NCI-H187 (cell line): ENCODE measurements at regions not wholly inside any gene's neighbourhood (a gene's known extent, or its start where the extent isn't known, plus 50 kb on each side); places are given as distances from the start of the nearest gene placed in this dataset.
"Not testable (repeated sequence)": the region's sequence is repeated elsewhere in the genome, so short reads cannot be mapped to it uniquely, and the experiment has no call there.

Source experiments
- DNase-seq, 2 experiments: peaks; one replicate each; lab custom pipeline; 2025; lab: John Stamatoyannopoulos, UW

DNA sequence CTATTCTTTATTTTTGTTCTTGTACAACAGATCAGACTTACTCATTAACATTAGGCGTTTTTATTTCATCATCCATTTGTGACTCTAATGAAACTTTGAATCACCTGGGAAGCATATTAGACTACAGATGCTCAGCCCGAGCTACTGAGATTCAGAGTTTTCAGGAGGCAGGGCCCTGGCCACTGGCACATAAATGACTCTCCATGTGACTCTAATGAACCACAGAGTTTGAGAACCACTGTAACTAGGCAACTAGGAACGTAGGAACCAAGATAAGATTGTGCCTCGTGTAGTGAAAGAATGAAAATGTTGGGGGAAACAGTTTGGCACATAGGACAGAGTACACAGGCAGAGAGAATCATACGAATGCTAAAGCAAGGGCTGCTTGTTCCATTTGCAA is 405.9 kb upstream of the BTBD3 start:
- DNase-seq = peak in 1 of 2 experiments; percentile 31

DNA sequence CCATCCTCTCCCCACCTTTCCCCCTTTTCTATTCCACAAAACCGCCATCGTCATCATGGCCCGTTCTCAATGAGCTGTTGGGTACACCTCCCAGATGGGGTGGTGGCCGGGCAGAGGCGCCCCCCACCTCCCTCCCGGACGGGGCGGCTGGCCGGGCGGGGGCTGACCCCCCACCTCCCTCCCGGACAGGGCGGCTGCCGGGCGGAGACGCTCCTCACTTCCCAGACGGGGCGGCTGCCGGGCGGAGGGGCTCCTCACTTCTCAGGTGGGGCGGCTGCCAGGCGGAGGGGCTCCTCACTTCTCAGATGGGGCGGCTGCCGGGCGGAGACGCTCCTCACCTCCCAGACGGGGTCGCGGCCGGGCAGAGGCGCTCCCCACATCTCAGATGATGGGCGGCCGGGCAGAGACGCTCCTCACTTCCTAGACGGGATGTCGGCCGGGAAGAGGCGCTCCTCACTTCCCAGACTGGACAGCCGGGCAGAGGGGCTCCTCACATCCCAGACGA is 404.4 kb upstream of the BTBD3 start:
- DNase-seq = not testable (repeated sequence)

DNA sequence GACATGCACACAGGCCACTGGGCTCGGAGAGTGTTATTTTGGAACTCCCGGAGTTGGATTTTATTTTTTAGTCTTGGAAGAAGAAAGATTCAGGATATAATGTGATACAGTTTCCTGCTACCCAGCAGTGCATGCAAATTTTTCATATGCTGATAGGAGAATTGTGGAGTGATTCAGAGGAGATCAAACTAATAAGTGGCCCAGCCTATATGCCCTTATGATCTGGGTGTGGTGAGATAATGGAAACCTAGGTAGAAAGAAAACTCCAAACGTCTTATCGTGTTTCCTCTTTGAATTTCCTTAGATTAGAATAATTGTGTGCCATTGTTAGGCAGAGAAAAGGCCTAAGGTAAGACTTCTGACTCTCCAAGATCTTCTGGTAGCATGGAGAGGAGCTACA is 401.2 kb upstream of the BTBD3 start:
- DNase-seq = no peak

DNA sequence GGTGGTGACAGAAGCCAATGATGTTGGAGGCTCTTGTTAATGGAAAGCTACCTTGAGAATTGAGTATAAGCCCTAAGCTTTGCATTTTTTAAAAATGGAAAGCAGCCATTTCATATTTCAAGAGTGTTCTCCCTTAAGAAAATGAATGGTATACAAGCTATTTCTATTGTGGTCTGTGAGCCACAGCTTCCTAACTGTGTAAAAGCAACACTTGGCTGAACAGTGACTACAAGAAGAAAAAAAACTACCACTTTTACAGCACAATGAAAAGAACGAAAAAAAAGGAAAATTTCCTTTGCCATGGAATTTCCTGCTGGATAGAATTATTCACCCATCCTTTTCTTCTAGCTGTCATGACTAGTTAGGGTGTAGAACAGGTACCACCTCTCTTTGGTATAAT is 397.1 kb upstream of the BTBD3 start:
- DNase-seq = no peak

DNA sequence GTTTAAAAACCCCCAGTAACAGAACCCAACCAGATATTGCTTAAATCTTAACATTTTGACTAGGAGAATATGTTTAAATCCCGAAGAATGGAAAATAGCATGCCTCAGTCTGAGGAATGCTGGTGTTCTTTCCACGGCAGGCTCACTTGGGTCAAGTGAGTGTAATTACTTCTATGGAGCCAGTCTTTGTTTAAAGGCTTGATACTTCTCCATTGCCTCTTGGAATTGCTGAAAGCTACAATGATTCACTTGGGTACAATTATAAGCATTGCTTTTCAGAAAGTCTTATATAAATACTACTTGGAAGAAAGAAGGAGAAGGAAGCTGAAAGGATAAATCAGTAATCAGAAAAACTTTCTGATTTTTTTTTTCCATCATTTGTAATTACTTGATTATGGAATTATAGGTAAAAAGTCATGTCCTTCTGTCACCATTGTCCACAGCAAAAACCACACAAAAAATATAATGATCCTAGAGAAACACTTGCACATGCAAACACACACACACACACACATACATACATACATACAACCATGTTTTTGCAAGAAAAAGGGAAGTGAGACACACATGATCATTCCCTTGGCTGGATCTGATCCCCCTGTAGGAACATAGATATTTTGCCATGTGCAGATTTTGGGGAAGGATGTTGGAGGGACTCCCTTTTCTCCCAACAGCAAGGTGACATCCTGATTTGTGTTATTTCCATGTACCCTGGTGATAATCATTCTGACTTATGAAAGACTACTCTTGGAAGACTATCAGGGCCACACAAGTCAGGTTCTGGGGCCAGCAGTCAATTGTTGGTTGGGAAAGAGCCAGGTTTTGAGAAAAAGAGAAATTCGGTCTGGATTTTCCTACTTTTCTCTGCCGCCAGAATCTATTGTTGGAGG is 396.0 kb upstream of the BTBD3 start:
- no peak for DNase-seq

DNA sequence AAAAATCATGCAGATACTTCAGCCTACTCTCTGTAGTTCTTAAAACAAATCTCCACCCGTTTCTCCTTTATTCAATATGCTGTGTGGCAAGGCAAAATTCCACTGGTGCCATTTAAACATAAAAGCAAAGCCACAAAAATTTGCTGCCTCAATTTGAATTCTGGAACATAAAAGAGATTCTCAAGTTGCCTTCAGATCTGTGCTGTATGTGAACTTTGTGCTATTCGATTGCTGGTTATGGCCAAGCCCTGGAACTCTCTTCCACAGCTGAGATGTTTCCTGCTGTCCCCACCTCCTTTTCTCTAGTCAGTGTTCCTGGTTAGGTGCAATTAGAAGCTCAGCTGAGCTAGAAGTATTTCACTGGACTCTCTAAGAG is 395.3 kb upstream of the BTBD3 start:
- no peak for DNase-seq

DNA sequence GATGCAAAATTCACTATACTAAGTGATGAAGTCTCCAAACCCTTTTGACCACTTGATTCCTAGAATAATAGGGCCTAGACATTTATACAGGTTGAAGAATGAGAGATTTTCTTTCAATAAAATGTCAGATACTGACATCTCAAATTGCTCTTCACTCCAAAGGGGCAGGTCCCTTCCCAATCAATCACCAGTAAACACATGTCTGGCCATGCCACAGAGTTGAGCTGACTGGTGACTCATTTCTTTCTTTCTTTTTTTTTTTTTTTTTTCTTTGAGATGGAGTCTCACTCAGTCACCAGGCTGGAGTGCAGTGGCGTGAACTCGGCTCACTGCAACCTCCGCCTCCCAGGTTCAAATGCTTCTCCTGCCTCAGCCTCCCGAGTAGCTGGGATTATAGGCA is 388.6 kb upstream of the BTBD3 start:
- DNase-seq = no peak

DNA sequence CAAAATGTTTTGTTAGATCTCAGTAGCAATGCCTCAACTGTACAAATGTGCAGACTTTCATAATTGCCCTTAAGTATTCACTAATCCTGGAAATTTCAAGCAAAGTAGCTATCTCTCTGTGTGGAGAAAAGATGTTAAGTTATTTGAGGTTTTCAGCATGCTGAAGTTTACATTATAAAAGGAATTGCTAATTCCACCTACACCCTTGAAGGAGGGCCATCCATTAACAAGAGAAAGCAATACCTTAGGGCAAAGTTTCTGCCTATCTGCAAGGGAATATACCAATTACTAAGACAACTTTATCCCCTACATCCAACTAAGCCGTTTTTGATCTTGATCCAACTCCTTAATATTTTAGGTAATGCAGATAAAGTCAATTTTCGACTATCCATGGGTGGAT is 380.7 kb upstream of the BTBD3 start:
- DNase-seq = no peak

DNA sequence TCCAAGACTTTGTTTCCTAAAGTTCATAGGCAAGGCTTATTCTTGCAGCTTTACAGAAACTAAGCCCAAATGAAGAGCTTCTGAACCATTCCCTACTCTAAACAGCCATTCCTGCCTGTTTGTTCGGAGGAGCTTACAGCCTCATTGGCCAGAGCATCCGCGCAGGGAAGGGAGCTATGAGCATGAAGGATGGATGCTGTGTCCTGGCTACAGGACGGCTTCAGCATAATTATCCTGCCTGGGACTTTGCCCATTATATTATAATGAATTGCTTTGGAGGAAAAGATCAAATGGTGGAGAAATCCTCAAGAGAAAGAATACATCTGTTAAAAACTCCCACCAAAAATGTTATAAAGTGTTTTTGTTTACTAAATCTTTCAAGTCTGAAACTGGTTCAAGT is 378.2 kb upstream of the BTBD3 start:
- no peak for DNase-seq

DNA sequence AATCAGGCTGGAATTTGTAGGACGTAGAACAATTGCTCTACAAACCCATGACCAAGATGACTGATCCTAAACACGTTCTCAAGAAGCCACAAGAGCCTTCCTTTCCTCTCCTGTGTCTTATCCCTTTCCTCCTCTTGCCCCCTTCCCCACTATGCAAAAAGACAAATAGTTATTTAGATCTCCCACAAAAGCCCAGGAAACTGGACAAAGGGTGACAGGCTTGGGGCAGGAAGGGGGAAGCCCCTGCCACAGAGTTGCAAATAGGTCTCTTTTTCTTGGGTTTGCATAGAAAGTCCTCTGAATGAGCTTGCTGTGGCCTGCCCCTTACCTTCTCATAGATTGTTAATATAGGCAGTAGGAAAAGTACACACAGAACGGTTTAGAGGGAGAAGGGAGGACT is 377.1 kb upstream of the BTBD3 start:
- DNase-seq = no peak

DNA sequence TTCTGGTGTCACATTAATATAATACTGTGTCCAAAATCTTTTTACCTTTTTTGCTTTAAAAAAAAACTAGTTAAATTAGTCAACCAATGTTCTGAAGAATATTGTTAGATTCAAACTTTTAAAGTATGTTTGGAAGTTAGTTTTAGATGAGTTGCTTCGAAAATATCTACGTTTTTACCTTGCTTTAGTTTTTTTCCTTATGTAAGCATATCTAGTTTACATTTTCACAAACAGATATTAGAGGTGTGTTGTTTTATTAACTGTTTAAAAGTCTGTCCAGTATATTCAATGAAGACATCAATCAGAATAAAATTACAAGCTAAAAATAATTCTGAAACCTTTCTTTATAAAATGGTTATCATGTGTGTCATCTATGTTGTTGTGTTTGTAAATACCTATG is 375.0 kb upstream of the BTBD3 start:
- no peak for DNase-seq

DNA sequence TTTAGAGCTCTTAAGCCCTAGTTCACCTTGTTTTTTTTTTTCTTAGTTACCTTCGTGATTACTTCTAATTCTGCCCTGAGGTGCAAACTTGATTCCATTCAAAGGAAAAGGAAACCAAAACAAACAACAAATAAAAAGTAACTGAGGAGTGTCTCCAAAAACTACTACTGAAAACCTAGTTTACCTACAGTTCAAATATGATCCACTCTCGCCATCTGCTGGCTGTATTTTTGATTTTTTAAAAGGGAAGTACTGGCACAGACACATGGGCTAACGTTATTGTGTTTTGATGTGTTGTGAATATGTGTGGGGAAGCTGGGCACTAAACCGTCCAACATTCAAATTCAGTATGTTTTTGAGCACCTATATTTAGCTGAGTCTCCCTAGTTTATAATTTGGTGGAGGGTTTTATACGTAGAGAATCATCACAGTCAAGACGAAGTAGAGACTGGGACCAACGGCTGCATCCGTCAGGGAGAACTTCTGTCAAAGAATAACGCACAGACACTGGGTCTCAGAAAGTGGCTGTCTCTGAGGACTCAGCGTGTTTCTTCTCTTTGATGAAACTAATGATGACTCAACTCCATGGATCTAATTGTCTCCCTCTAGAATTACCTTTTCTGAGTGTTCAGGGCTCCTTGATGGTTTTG is 373.5 kb upstream of the BTBD3 start:
- DNase-seq = peak; percentile 53 to 60

DNA sequence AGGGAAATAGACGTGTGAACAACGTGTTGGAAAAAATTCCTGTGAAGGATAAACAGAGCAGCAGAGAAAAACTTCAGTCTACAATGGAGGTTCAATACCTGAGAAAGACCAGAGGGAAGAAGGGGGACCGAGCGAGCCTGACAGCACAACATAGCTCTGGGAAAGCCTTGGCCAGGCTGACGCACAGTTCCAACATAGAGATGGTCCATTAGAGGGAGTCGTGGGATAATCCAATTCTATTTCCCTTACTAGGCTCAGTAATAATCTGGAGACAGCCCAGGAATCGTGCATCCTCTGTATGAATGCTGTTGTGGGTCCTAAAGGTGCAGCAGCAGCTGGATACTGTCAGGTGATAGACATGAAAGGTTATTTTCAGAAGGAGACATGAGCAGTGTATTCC is 370.8 kb upstream of the BTBD3 start:
- no peak for DNase-seq

DNA sequence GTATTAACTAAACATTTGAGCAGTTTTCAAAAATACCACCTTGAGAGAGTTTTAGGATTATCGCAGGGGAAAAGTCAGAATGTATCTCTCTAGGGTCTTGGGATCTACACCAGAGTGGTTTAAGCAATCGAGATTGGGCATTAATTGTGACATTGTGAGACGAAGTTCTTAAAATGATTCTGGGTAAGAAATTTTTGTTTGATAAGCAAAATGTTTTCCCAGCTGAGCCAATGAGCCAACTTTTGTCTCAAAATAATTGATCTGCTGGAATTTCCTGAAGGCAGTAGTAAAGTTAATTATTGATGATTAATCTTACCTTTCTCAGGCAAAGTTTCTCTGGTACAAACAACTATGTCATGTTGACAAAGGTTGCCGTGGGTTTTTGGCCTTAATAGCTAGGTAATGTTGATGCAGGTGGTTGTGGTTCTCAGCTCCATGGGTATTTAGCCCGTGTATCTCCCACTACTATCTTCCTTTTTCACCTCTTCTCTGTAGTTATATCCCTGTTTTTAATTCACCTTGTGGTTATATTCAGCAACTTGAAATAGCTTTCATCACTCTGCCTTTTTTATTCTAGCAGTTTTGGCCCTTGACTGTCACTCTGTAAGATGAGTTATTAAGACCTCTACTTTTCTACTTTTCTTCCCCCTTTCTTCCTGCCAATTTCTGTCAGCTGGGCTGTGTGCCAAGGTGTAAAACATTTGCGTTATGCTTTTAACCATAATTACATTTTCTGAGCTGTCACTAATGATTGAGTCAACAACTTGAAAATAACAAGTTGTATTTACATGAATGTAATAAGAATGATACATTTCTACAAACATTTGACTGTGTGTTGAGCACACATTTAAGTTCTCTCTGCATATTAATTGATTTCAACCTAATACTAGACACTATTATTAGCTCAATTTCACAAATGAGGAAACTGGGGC is 368.3 kb upstream of the BTBD3 start:
- DNase-seq = no peak

DNA sequence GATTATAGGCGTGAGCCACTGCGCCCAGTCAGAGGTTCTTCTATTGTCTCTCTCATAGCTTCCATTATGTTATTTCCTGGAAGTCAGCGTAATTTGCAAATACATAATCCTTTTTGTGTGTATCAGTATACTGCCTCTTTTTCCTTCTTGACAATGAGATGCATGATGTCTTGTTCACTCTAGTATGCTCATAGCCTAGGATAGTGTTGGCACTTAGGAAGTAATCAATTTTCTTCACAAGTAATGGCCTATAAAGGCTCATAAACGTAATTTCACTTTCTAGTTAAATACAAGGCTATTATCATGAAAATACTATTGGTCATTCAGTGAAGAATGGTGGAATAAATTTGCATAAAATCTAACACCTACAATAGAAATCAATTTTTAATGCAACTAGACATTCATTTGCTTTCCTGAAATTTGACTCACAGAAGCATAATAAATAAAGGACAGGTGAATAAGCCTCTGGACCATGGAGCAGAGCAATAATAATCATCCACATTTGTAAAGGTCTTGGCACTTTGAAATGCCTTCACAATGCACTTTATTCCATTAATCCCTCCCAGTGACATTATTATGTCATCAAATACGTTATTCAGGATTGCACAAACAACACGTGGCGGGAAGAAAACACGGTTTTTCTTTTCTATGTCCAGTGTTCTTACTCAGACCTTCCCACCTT is 366.9 kb upstream of the BTBD3 start:
- no peak for DNase-seq

DNA sequence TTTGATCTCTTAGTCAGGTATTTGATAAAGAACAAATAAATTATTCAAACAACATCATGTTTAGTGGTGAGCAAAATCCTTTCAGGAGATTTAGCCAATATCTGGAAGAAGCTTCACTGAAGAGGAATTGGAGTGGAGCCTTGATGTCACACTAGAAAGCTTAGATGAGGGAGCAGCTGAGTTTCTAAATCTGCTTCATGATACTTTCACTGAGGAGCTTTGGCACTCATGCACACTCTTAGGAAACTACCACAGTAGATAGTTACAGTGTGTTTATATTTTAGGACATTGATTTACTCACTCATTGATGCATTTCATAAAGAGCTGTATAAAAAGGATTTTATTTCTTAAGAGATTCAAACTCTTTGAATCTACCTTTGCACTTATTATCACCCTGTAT is 366.2 kb upstream of the BTBD3 start:
- DNase-seq = no peak

DNA sequence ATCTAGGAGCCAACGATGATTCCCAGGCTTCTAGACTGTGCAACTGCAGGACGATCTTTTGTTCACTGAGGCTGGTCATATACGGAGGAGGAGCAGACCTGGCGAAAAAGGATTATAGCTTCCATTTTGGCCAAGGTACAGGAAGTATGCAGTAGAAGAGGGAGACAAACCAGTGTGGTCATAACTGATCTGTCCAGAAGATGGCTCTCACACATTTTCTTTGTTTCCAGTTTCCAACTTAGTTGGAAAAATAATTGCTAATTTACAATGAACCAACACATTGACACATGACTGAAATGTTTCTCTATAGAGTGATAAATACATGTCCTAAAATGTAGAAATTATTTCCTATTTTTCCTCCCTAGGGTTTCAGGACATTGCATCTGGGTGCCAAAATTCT is 364.1 kb upstream of the BTBD3 start:
- no peak for DNase-seq

DNA sequence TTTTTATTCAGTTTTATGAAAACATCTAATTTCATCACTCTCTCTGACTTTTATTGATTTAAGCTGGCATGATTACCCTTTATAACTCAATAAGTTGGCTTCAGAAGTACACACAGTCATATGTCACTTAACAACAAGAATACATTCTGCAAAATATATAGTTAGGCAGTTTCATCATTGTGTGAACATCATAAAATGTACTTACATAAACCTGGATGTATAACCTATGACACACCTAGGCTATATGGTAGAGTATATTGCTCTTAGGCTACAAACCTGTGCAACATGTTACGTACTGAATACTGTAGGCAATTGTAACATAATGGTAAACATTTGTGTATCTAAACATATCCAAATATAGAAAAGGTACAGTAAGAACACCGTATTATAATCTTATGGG is 362.2 kb upstream of the BTBD3 start:
- DNase-seq = no peak

DNA sequence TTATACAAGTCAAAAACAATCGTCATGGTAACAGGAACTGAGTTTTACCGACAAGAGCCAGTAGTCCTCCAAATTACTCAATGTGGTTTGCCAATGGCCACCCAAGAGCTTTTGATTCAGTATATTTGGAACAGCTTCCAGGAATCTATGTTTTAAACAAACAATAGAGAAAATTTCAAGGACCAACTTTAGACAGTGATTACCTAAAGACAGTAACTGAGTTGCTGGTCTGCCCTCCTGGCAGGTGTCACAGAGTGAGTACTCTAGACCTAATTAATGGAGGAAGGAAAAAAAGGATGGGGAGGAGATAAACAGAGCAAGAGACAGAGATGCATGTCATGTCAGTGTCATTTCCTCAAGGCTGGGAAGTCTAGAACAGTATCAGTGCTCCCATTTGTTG is 361.3 kb upstream of the BTBD3 start:
- no peak for DNase-seq

DNA sequence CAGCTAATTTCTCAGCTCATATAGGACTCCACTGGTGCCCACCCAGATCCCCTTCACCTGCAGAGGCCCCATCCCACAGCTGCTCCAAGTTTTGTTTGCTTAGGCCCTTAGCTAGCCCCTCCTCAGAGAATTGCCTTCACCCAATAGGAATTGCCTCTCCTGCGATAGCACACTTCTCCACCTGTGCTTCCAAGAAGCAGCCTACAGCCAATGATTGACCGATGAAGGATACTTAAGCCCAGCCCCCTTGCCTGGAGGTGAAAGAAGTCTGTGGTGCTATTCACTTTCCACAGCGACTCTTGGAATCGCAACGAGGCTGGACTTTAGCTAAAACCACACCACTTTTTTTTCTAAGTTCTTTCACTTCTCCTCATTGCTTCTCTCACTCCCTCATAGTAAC is 353.2 kb upstream of the BTBD3 start:
- DNase-seq = no peak

DNA sequence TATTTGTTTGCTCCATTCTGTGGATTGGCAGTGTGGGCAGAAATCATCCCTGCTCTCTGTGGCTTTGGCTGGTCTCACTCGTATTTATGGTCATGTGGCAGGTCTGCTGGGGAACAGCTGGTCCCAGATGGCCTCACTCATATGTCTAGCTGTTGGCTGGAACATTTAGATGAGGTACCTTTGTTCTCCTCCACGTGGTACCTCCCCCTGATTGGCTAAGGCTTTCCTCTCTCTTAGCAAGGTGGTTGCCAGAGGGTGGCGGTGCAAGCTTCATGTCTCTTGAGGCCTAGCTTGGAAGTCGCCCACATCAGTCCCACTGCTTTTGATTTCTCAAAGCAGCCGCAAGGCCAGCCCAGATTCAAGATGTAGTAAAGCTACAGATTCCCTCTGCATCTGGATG is 348.5 kb upstream of the BTBD3 start:
- no peak for DNase-seq

DNA sequence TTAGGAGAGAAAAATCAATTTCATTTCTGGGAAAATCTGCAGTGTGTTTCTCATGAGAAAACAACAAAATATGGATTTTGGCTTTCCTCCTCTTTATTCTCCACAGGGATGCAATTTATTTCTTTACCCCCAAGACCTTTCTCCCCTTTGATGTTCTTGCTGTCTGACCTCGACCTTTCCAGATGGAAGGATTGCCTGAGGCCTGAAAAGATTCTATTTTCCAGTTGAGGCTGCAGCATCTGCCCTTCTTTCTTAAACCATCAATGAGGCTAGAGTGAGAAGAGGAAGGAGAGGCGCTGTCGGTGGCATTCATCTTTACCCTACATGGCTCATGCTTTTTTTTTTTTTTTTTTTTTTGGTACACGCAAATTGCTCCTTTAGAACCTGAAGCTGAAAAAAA is 344.2 kb upstream of the BTBD3 start:
- no peak for DNase-seq
